OCI-LY3 (cell line): ENCODE measurements at regions not wholly inside any gene's neighbourhood (a gene's known extent, or its start where the extent isn't known, plus 50 kb on each side); places are given as distances from the start of the nearest gene placed in this dataset.

ENCODE experiments used
- H2AFZ ChIP-seq: fragments of 200-600, 300-600 bp; shearing (Covaris generic); 2 replicates; pipeline ENCODE4 v1.6.0; 2014; ENCODE audit warnings: antibody characterized with exemption, low read depth, low read length
- H3K27ac ChIP-seq: fragments of 200-600, 300-600 bp; sonication (generic); 2 replicates; pipeline ENCODE4 v1.5.1; 2014; ENCODE audit warnings: mild to moderate bottlenecking, low read length, moderate library complexity, mixed read lengths
- H3K27me3 ChIP-seq: fragments of 200-600, 300-600 bp; sonication (generic); 2 replicates; pipeline ENCODE4 v1.6.1; 2014; ENCODE audit warnings: low read depth, low read length, mixed read lengths
- H3K36me3 ChIP-seq: fragments of 200-600, 300-600 bp; sonication (generic); replicated peaks from 2 replicates; pipeline ENCODE3; 2014; ENCODE audit warnings: low read depth, low read length, mixed read lengths
- H3K4me1 ChIP-seq: fragments of 300-600, 200-600 bp; sonication (generic); 2 replicates; pipeline ENCODE4 v1.6.1; 2014; ENCODE audit warnings: low read length, mixed read lengths
- H3K4me2 ChIP-seq: fragments of 200-600, 300-600 bp; sonication (generic); 2 replicates; pipeline ENCODE4 v1.6.1; 2014; ENCODE audit warnings: low read length, mixed read lengths
- H3K4me3 ChIP-seq: fragments of 300-600, 200-600 bp; sonication (generic); 2 replicates; pipeline ENCODE4 v1.5.1; 2014; ENCODE audit warnings: antibody characterized with exemption, mild to moderate bottlenecking, low read length, moderate library complexity
- H3K79me2 ChIP-seq: fragments of 300-600, 200-600 bp; shearing (Covaris generic); 2 replicates; pipeline ENCODE4 v1.6.1; 2014; ENCODE audit warnings: mild to moderate bottlenecking, low read length, mixed read lengths
- H3K9ac ChIP-seq: fragments of 300-600, 200-600 bp; shearing (Covaris generic); 2 replicates; pipeline ENCODE4 v1.6.0; 2014; ENCODE audit warnings: mild to moderate bottlenecking, low read length, moderate library complexity
- H3K9me3 ChIP-seq: fragments of 200-600, 300-600 bp; shearing (Covaris generic); 2 replicates; pipeline ENCODE4 v1.6.1; 2014; ENCODE audit warnings: low read length, mixed read lengths; ENCODE audit not compliant: insufficient read depth
- H4K20me1 ChIP-seq: fragments of 200-600, 300-600 bp; sonication (generic); 2 replicates; pipeline ENCODE4 v1.6.1; 2016; ENCODE audit warnings: low read length, mixed read lengths; ENCODE audit not compliant: insufficient read depth
- EZH2phosphoT487 ChIP-seq: fragments of 200-600 bp; shearing (Covaris generic); IDR thresholded peaks from 2 replicates; pipeline ENCODE4 v1.6.1; 2018; ENCODE audit warnings: antibody characterized with exemption, mixed run types, low read depth
- TF ChIP-seq, protein P1 (sequence below): fragments of 200-600, 300-600 bp; sonication (generic); IDR thresholded peaks from 2 replicates; pipeline ENCODE4 v1.5.1; 2014; ENCODE audit warnings: antibody characterized with exemption, low read length, low read depth

DNA sequence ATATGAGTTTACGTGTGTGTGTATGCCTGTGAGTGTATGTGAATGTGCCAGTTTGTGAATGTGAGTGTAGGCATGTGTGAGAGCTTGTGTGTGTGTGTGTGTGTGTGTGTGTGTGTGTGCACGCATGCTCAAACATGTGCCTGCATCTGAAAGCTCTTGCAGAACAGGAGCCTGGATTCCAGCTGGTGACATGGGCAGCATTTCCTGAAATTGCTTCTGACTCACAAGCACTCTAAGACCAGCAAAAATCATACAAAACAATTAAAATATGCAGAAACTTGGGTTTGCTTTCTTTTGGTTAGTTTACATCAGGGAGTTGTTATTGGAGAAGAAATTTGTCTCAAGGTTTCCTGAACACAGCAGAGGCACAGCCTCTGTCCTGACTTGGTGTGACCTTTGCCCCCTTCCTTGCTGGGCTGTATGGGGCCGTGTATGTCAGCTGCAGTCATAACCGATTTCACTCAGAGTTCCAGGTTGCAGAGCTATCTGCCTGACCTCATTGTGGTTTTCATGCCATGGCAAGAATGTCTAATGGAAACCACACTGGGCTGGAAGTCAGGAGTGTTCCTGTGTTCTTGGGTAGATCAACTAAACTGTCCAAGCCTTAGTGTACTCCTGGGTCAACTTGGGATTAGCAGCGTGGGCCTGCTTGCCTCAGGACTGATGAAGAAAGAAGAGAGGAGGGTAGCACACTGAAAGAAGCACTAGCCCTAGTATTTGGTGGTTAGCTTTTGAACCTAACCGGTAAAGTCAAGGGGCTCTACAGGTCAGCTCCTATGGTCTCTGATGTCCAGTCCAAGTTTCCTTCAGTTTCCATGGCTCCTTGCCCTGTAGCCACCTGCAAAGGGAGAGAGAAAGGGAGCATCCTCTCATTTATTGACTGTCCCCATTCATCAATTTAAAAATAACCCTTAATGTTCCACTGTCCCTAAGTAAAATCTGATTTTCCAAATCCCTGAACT is 143.7 kb downstream of the SNX19 start:
- no peaks in the 10 kb centered on the region for H3K4me1 ChIP-seq
- no peaks in the 10 kb centered on the region for H3K9me3 ChIP-seq
- H4K20me1 ChIP-seq = no peaks in the 10 kb centered on the region
- H3K4me3 ChIP-seq = no peak overlapping the region
- H3K79me2 ChIP-seq = no peaks in the 10 kb centered on the region
- H3K27ac ChIP-seq = no peak overlapping the region
- no peak overlapping the region for H3K9ac ChIP-seq
- 0 out of 2 replicates have a peak, but pooled peaks cover 2% of the 10 kb centered on the region for H3K27me3 ChIP-seq
- no peaks in the 10 kb centered on the region for H3K36me3 ChIP-seq
- no peak overlapping the region for H3K4me2 ChIP-seq
- TF ChIP-seq, protein P1, sequence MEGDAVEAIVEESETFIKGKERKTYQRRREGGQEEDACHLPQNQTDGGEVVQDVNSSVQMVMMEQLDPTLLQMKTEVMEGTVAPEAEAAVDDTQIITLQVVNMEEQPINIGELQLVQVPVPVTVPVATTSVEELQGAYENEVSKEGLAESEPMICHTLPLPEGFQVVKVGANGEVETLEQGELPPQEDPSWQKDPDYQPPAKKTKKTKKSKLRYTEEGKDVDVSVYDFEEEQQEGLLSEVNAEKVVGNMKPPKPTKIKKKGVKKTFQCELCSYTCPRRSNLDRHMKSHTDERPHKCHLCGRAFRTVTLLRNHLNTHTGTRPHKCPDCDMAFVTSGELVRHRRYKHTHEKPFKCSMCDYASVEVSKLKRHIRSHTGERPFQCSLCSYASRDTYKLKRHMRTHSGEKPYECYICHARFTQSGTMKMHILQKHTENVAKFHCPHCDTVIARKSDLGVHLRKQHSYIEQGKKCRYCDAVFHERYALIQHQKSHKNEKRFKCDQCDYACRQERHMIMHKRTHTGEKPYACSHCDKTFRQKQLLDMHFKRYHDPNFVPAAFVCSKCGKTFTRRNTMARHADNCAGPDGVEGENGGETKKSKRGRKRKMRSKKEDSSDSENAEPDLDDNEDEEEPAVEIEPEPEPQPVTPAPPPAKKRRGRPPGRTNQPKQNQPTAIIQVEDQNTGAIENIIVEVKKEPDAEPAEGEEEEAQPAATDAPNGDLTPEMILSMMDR = no peak
- TF ChIP-seq EZH2phosphoT487 = no peak
- H2AFZ ChIP-seq = no peak overlapping the region

DNA sequence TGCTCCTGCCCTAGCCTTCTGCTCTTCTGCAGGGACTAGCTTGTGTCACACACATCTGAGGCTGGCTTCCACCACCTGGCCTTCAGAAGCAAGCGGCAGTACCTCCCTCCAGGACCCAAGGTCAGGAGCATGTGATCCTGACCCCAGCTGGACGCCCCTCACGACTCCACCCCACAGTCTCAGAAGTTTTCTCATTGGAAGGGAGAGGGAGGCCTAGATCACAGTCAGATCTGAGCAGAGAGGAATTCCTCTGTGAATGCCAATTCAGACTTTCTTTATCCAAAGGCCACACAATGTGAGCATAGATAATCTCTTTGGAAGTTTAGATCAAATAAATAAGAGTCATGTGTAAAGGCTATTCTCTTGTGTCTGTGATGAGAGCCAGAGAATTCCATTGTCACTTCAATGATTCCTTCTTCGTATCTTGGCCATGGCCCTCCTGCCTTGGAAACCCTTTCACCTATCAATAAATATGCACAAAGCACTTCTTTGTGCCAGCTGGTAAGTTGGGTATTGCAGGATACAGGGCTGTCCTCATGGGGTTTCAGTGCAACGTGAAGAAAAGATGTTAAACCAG is 142.9 kb downstream of the SNX19 start:
- 0 out of 2 replicates have a peak, but pooled peaks cover 2% of the 10 kb centered on the region for H3K27me3 ChIP-seq
- H3K36me3 ChIP-seq = no peaks in the 10 kb centered on the region
- TF ChIP-seq, protein P1 = no peak
- no peak for TF ChIP-seq EZH2phosphoT487
- H3K27ac ChIP-seq = no peak overlapping the region
- no peaks in the 10 kb centered on the region for H3K4me1 ChIP-seq
- no peak overlapping the region for H3K9ac ChIP-seq
- H2AFZ ChIP-seq = no peak overlapping the region
- no peak overlapping the region for H3K4me3 ChIP-seq
- H4K20me1 ChIP-seq = no peaks in the 10 kb centered on the region
- H3K9me3 ChIP-seq = no peaks in the 10 kb centered on the region
- H3K4me2 ChIP-seq = no peak overlapping the region
- H3K79me2 ChIP-seq = no peaks in the 10 kb centered on the region

DNA sequence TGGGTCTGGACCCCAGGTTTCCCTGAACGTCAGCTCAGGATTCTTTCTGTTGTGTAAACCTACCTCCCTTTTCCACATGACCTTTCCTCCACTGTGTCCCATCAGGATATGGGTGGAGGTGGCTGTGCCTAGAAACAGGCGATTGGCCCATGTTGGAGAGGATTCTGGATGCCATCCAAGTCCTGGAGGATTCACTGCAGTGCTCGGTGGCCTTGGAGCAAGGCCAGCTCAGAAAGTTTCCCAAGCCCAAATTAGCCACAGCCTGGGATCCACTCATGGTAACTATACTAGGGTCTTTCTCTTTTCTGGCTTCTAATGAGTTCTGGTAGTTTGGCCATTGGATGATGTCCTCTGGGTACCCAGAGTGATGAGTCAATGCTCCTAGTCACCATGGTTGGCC is 141.6 kb downstream of the SNX19 start:
- H3K36me3 ChIP-seq = no peaks in the 10 kb centered on the region
- no peak for TF ChIP-seq EZH2phosphoT487
- TF ChIP-seq, protein P1 = no peak
- H3K4me2 ChIP-seq = no peak overlapping the region
- H3K27ac ChIP-seq = no peak overlapping the region
- no peaks in the 10 kb centered on the region for H3K9me3 ChIP-seq
- H3K4me1 ChIP-seq = no peaks in the 10 kb centered on the region
- H2AFZ ChIP-seq = no peak overlapping the region
- H3K27me3 ChIP-seq = 0 out of 2 replicates have a peak, but pooled peaks cover 2% of the 10 kb centered on the region
- H3K4me3 ChIP-seq = no peak overlapping the region
- H3K79me2 ChIP-seq = no peaks in the 10 kb centered on the region
- no peaks in the 10 kb centered on the region for H4K20me1 ChIP-seq
- no peak overlapping the region for H3K9ac ChIP-seq

DNA sequence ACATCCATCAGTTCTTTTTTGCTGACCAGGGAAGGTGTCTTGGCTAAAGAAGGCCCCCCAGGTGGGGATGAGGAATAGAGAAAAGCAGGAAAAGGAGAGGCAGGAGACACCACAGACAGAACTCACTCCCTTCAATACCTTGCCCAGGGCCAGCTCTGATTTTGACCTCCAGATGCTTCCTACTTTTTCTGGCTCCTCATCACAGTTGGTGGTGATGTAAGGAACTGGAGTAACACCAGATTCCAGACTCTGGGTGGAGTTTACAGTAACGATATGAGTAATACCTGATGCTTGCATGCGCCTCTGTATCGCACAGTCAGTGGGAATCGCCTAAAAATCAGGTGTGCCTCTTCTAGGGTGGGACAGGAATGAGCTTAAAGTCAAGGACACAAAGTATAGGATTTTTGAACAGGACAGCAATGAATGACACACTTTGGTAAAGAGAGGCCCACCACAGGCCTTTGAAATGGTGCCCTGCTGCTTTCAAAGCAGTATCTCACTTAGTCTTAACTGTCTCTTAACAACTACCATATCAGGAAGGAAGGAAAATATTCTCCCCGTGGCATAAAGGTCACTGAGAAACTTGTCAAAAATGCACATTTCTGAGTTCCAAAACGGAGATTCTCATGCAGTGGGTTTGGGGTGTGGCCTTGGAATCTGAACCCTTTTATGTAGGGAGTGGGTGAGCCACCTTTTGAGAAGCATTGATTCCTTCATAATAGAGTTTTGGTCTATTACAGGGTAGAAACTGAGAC is 140.8 kb downstream of the SNX19 start:
- Histone ChIP-seq H3K27ac (no peak overlapping the region), H3K9me3 (no peaks in the 10 kb centered on the region), H4K20me1 (no peaks in the 10 kb centered on the region), H2AFZ (no peak overlapping the region), H3K4me1 (no peaks in the 10 kb centered on the region), H3K27me3 (0 out of 2 replicates have a peak, but pooled peaks cover 2% of the 10 kb centered on the region), H3K4me2 (no peak overlapping the region), H3K36me3 (no peaks in the 10 kb centered on the region), H3K9ac (no peak overlapping the region), H3K79me2 (no peaks in the 10 kb centered on the region), H3K4me3 (no peak overlapping the region)
- TF ChIP-seq, protein P1 = no peak
- no peak for TF ChIP-seq EZH2phosphoT487
